Suprapubic skin (tissue), 4 donors: ENCODE measurements at regions not wholly inside any gene's neighbourhood (a gene's known extent, or its start where the extent isn't known, plus 50 kb on each side); places are given as distances from the start of the nearest gene placed in this dataset.

ENCODE experiments used
- DNase-seq, 2 donors: peaks; one replicate each; pipeline ENCODE4 v3.0.0-alpha.2; 2019; ENCODE audit warnings: low spot score in 2 of 2
- H3K27ac ChIP-seq: fragments of 200-600 bp; sonication (generic); one replicate; pipeline ENCODE4 v1.5.1; 2019
- H3K27me3 ChIP-seq: fragments of 200-600 bp; sonication (generic); one replicate; pipeline ENCODE4 v1.5.1; 2019
- H3K36me3 ChIP-seq: fragments of 200-600 bp; sonication (generic); one replicate; pipeline ENCODE4 v1.5.1; 2019
- H3K4me1 ChIP-seq: fragments of 200-600 bp; sonication (generic); one replicate; pipeline ENCODE4 v1.5.1; 2019
- H3K4me3 ChIP-seq: fragments of 200-600 bp; sonication (generic); one replicate; pipeline ENCODE4 v1.5.1; 2019; ENCODE audit warnings: mild to moderate bottlenecking
- H3K9me3 ChIP-seq: fragments of 200-600 bp; sonication (generic); one replicate; pipeline ENCODE4 v1.5.1; 2019
- CTCF ChIP-seq, 2 donors: fragments of 200-600 bp in 1 of 2; fragments of 450-650 bp in 1 of 2; sonication (generic) in 1 of 2; IDR thresholded peaks; one replicate each; pipeline ENCODE4 v1.5.1; 2016 to 2019; ENCODE audit warnings: antibody characterized with exemption in 2 of 2, mild to moderate bottlenecking in 1 of 2, moderate library complexity in 1 of 2
- EP300 ChIP-seq: sonication (generic); formaldehyde crosslinking; IDR thresholded peaks from one replicate; pipeline ENCODE4 v1.6.1; 2017; ENCODE audit warnings: antibody characterized with exemption
- POLR2A ChIP-seq, 2 donors: fragments of 450-650 bp; IDR thresholded peaks; one replicate each; pipeline ENCODE4 v1.6.1; 2017; ENCODE audit warnings: antibody characterized with exemption in 2 of 2, mild to moderate bottlenecking in 2 of 2, moderate library complexity in 2 of 2
- POLR2AphosphoS5 ChIP-seq, 3 donors: sonication (generic); formaldehyde crosslinking; IDR thresholded peaks; one replicate each; pipeline ENCODE4 v1.6.1; 2017; ENCODE audit warnings: antibody characterized with exemption in 3 of 3
- WGBS: methylation state at CpG from one replicate; pipeline ENCODE4 v1.1.5; 2018; 5-methylcytosine and 5-hydroxymethylcytosine counted together

- Histone ChIP-seq H3K4me3 (no peak overlapping the region), H3K9me3 (no peaks in the 10 kb centered on the region), H3K4me1 (no peaks in the 10 kb centered on the region), H3K27me3 (no peaks in the 10 kb centered on the region), H3K36me3 (no peaks in the 10 kb centered on the region), H3K27ac (no peak overlapping the region)
- 70% methylated on average over 2 of the region's 2 CpGs for WGBS
- TF ChIP-seq CTCF (IDR thresholded peaks at IDR 0.05) (no peak), POLR2A (IDR thresholded peaks at IDR 0.05) (no peak), EP300 (no peak), POLR2AphosphoS5 (IDR thresholded peaks at IDR 0.05) (no peak)
- no peak for DNase-seq
Observed at GRCh38 chr2:223396993-223397392, 205.2 kb downstream of the SCG2 start.

DNA sequence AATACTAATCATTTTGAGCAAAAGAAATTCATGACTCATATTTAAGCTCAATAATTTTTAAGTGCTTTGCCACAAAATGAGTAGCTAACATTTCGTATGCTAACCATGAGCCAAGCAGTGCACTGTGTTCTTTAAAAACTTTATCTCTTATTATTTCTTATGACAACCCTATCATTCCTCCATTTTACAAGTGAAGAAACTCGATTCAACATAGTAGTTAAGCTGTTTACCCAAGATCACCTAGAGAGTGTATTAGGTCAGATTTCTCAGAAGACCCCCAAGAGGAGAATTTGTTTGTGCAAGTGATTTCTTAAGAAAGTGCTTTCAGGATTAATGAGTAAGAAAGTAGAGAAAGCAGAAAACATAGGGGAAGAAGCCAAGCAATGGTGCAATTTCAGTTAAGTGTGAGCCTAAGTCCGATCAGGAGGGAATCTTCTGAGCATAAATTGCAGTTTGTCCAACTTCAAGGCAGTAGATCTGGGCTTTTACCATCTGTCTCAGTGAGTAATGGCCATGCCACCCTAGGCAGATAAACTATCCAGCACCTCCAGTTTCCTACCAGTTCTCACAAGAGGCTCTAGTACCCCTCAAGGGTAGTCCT is 202.7 kb downstream of the SCG2 start:
- Histone ChIP-seq H3K4me3 (no peak overlapping the region), H3K36me3 (no peaks in the 10 kb centered on the region), H3K4me1 (no peaks in the 10 kb centered on the region), H3K27ac (no peak overlapping the region), H3K27me3 (no peaks in the 10 kb centered on the region), H3K9me3 (no peaks in the 10 kb centered on the region)
- DNase-seq, result no peak
- TF ChIP-seq POLR2A (IDR thresholded peaks at IDR 0.05) (no peak), EP300 (no peak), CTCF (IDR thresholded peaks at IDR 0.05) (no peak), POLR2AphosphoS5 (IDR thresholded peaks at IDR 0.05) (no peak)
- WGBS, result 72% methylated on average over 3 of the region's 3 CpGs

GRCh38 chr2:223404616-223405015 is 197.5 kb downstream of the SCG2 start:
- Histone ChIP-seq H3K27ac (no peak overlapping the region), H3K27me3 (no peaks in the 10 kb centered on the region), H3K36me3 (no peaks in the 10 kb centered on the region), H3K9me3 (no peaks in the 10 kb centered on the region), H3K4me3 (no peak overlapping the region), H3K4me1 (no peaks in the 10 kb centered on the region)
- TF ChIP-seq CTCF (IDR thresholded peaks at IDR 0.05), result no peak
- no peak for TF ChIP-seq POLR2AphosphoS5 (IDR thresholded peaks at IDR 0.05)
- TF ChIP-seq EP300, result no peak
- no peak for TF ChIP-seq POLR2A (IDR thresholded peaks at IDR 0.05)
- 83% methylated on average over 1 of the region's 1 CpG for WGBS
- no peak for DNase-seq

DNA sequence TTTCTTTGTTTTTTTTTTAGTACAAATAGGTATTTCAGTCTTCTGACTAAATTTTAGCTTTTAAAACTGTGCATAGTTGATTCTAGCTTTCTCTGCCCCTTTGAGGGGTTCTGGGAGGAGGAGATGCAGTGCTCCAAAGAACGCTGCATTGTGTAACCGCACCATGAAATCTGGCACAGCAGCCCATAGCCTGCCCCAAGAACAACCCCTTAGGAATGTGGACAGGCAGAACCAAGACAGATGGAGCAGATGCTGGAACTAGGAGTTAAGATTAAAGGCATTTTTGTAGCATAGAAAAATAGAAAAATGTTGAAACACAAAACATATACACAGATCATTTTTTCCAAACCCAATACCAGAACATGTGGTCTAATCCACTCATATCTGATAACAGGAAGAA is 187.5 kb downstream of the SCG2 start:
- H3K4me1 ChIP-seq, result peaks cover 18% of the 10 kb centered on the region
- no peaks in the 10 kb centered on the region for H3K9me3 ChIP-seq
- H3K27me3 ChIP-seq, result no peaks in the 10 kb centered on the region
- no peak overlapping the region for H3K4me3 ChIP-seq
- peak in 1 of 2 donors; percentile 70 for DNase-seq
- no peaks in the 10 kb centered on the region for H3K36me3 ChIP-seq
- 38% methylated on average over 2 of the region's 2 CpGs for WGBS
- H3K27ac ChIP-seq, result peak overlapping the region; percentile 73
- TF ChIP-seq POLR2A (IDR thresholded peaks at IDR 0.05), result no peak
- no peak for TF ChIP-seq CTCF (IDR thresholded peaks at IDR 0.05)
- TF ChIP-seq EP300, result no peak
- no peak for TF ChIP-seq POLR2AphosphoS5 (IDR thresholded peaks at IDR 0.05)

DNA sequence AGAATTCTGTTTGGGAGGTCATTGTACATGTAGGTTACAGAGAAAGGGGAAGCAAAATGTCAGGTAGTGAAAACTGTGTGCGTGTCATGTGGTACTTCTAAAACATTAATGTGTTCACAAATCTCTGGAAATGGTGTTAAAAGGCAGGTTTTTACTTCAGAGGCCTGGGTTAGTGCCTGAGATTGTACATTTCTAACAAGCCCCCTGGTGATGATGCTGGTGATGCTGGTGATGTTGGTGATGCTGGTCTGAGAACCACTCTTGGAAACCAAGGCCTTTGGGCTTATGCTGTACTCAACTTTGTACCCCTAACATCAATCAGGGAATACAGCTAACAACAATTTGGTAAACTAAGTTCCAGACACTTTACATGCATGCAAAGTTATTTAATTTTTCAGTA is 187.1 kb downstream of the SCG2 start:
- no peak overlapping the region for H3K4me3 ChIP-seq
- DNase-seq, result no peak
- no peaks in the 10 kb centered on the region for H3K9me3 ChIP-seq
- no peaks in the 10 kb centered on the region for H3K36me3 ChIP-seq
- H3K4me1 ChIP-seq, result peaks cover 18% of the 10 kb centered on the region
- TF ChIP-seq POLR2A (IDR thresholded peaks at IDR 0.05) (no peak), EP300 (no peak), CTCF (IDR thresholded peaks at IDR 0.05) (no peak), POLR2AphosphoS5 (IDR thresholded peaks at IDR 0.05) (no peak)
- H3K27ac ChIP-seq, result peak overlapping the region; percentile 73
- no peaks in the 10 kb centered on the region for H3K27me3 ChIP-seq
- WGBS, result 93% methylated on average over 1 of the region's 1 CpG
